ENCODE measurements at regions not wholly inside any gene's neighbourhood (a gene's known extent, or its start where the extent isn't known, plus 50 kb on each side); places are given as distances from the start of the nearest gene placed in this dataset.

- Histone ChIP-seq H3K4me3 (ENCODE audit: low read length) (no peak overlapping the region), H3K27me3 (ENCODE audit: insufficient read depth, low read length) (no peaks in the 10 kb centered on the region), H3K4me1 (ENCODE audit: insufficient read depth, low read length) (peaks cover 7% of the 10 kb centered on the region), H2AFZ (ENCODE audit: low read depth, low read length) (no peak overlapping the region), H3K36me3 (ENCODE audit: insufficient read depth, low read length) (no peaks in the 10 kb centered on the region), H3K9me3 (ENCODE audit: low read length) (no peaks in the 10 kb centered on the region)
Measured at GRCh38 chr2:41832218-41832617, 215.6 kb upstream of the PKDCC start.

GRCh38 chr2:41835401-41835800 lies 212.4 kb upstream of the PKDCC start:
- Histone ChIP-seq H3K9me3 (ENCODE audit: low read length) (no peaks in the 10 kb centered on the region), H3K36me3 (ENCODE audit: insufficient read depth, low read length) (no peaks in the 10 kb centered on the region), H3K4me3 (ENCODE audit: low read length) (no peak overlapping the region), H3K27me3 (ENCODE audit: insufficient read depth, low read length) (no peaks in the 10 kb centered on the region), H2AFZ (ENCODE audit: low read depth, low read length) (no peak overlapping the region), H3K4me1 (ENCODE audit: insufficient read depth, low read length) (peaks cover 5% of the 10 kb centered on the region)

- Histone ChIP-seq H3K4me3 (ENCODE audit: low read length) (no peak overlapping the region), H2AFZ (ENCODE audit: low read depth, low read length) (no peak overlapping the region), H3K36me3 (ENCODE audit: insufficient read depth, low read length) (no peaks in the 10 kb centered on the region), H3K27me3 (ENCODE audit: insufficient read depth, low read length) (no peaks in the 10 kb centered on the region), H3K4me1 (ENCODE audit: insufficient read depth, low read length) (peaks cover 12% of the 10 kb centered on the region), H3K9me3 (ENCODE audit: low read length) (no peaks in the 10 kb centered on the region)
Measured at GRCh38 chr2:41836948-41837347, 210.9 kb upstream of the PKDCC start.

GRCh38 chr2:41837610-41838009 lies 210.2 kb upstream of the PKDCC start:
- H3K4me1 ChIP-seq (ENCODE audit: insufficient read depth, low read length): peaks cover 13% of the 10 kb centered on the region
- H3K9me3 ChIP-seq (ENCODE audit: low read length): no peaks in the 10 kb centered on the region
- no peaks in the 10 kb centered on the region for H3K36me3 ChIP-seq (ENCODE audit: insufficient read depth, low read length)
- no peaks in the 10 kb centered on the region for H3K27me3 ChIP-seq (ENCODE audit: insufficient read depth, low read length)
- no peak overlapping the region for H2AFZ ChIP-seq (ENCODE audit: low read depth, low read length)
- H3K4me3 ChIP-seq (ENCODE audit: low read length): no peak overlapping the region

- Histone ChIP-seq H3K4me1 (ENCODE audit: insufficient read depth, low read length) (peaks cover 7% of the 10 kb centered on the region), H3K4me3 (ENCODE audit: low read length) (peak overlapping the region; percentile 85), H2AFZ (ENCODE audit: low read depth, low read length) (peak overlapping the region; percentile 92), H3K27me3 (ENCODE audit: insufficient read depth, low read length) (no peaks in the 10 kb centered on the region), H3K36me3 (ENCODE audit: insufficient read depth, low read length) (no peaks in the 10 kb centered on the region), H3K9me3 (ENCODE audit: low read length) (no peaks in the 10 kb centered on the region)
Measured at GRCh38 chr2:41840702-41841551, 206.9 kb upstream of the PKDCC start.

- Histone ChIP-seq H3K27me3 (ENCODE audit: insufficient read depth, low read length) (no peaks in the 10 kb centered on the region), H3K4me1 (ENCODE audit: insufficient read depth, low read length) (peaks cover under 1% of the 10 kb centered on the region), H3K4me3 (ENCODE audit: low read length) (no peak overlapping the region), H3K9me3 (ENCODE audit: low read length) (no peaks in the 10 kb centered on the region), H2AFZ (ENCODE audit: low read depth, low read length) (no peak overlapping the region), H3K36me3 (ENCODE audit: insufficient read depth, low read length) (no peaks in the 10 kb centered on the region)
Measured at GRCh38 chr2:41846962-41847361, 200.9 kb upstream of the PKDCC start.

GRCh38 chr2:41847744-41848441 lies 199.9 kb upstream of the PKDCC start:
- H3K4me1 ChIP-seq (ENCODE audit: insufficient read depth, low read length): no peaks in the 10 kb centered on the region
- no peaks in the 10 kb centered on the region for H3K9me3 ChIP-seq (ENCODE audit: low read length)
- H3K27me3 ChIP-seq (ENCODE audit: insufficient read depth, low read length): no peaks in the 10 kb centered on the region
- H2AFZ ChIP-seq (ENCODE audit: low read depth, low read length): no peak overlapping the region
- no peak overlapping the region for H3K4me3 ChIP-seq (ENCODE audit: low read length)
- no peaks in the 10 kb centered on the region for H3K36me3 ChIP-seq (ENCODE audit: insufficient read depth, low read length)

- Histone ChIP-seq H3K36me3 (ENCODE audit: insufficient read depth, low read length) (no peaks in the 10 kb centered on the region), H3K4me1 (ENCODE audit: insufficient read depth, low read length) (no peaks in the 10 kb centered on the region), H3K9me3 (ENCODE audit: low read length) (no peaks in the 10 kb centered on the region)
Measured at GRCh38 chr2:41851554-41851953, 196.3 kb upstream of the PKDCC start.

GRCh38 chr2:41853427-41854191 lies 194.2 kb upstream of the PKDCC start:
- Histone ChIP-seq H3K27me3 (ENCODE audit: insufficient read depth, low read length) (peaks cover 6% of the 10 kb centered on the region), H3K9me3 (ENCODE audit: low read length) (no peaks in the 10 kb centered on the region), H3K4me3 (ENCODE audit: low read length) (no peak overlapping the region), H3K36me3 (ENCODE audit: insufficient read depth, low read length) (no peaks in the 10 kb centered on the region), H3K4me1 (ENCODE audit: insufficient read depth, low read length) (no peaks in the 10 kb centered on the region), H2AFZ (ENCODE audit: low read depth, low read length) (no peak overlapping the region)

More at GRCh38 chr2:41851554-41851953, 196.3 kb upstream of the PKDCC start:
- Histone ChIP-seq H3K27me3 (ENCODE audit: insufficient read depth, low read length) (peaks cover 4% of the 10 kb centered on the region), H3K4me3 (ENCODE audit: low read length) (no peak overlapping the region), H2AFZ (ENCODE audit: low read depth, low read length) (no peak overlapping the region)

GRCh38 chr2:41854227-41854626 lies 193.6 kb upstream of the PKDCC start:
- H3K4me1 ChIP-seq (ENCODE audit: insufficient read depth, low read length): no peaks in the 10 kb centered on the region
- no peak overlapping the region for H2AFZ ChIP-seq (ENCODE audit: low read depth, low read length)
- no peaks in the 10 kb centered on the region for H3K9me3 ChIP-seq (ENCODE audit: low read length)
- H3K4me3 ChIP-seq (ENCODE audit: low read length): no peak overlapping the region
- H3K36me3 ChIP-seq (ENCODE audit: insufficient read depth, low read length): no peaks in the 10 kb centered on the region
- H3K27me3 ChIP-seq (ENCODE audit: insufficient read depth, low read length): peaks cover 6% of the 10 kb centered on the region

GRCh38 chr2:41856946-41857345 lies 190.9 kb upstream of the PKDCC start:
- H3K4me1 ChIP-seq (ENCODE audit: insufficient read depth, low read length): no peaks in the 10 kb centered on the region
- H3K27me3 ChIP-seq (ENCODE audit: insufficient read depth, low read length): peaks cover 6% of the 10 kb centered on the region
- H2AFZ ChIP-seq (ENCODE audit: low read depth, low read length): no peak overlapping the region
- no peaks in the 10 kb centered on the region for H3K9me3 ChIP-seq (ENCODE audit: low read length)
- no peak overlapping the region for H3K4me3 ChIP-seq (ENCODE audit: low read length)
- no peaks in the 10 kb centered on the region for H3K36me3 ChIP-seq (ENCODE audit: insufficient read depth, low read length)

- peaks cover 6% of the 10 kb centered on the region for H3K27me3 ChIP-seq (ENCODE audit: insufficient read depth, low read length)
- no peaks in the 10 kb centered on the region for H3K9me3 ChIP-seq (ENCODE audit: low read length)
- H3K4me1 ChIP-seq (ENCODE audit: insufficient read depth, low read length): no peaks in the 10 kb centered on the region
- no peak overlapping the region for H3K4me3 ChIP-seq (ENCODE audit: low read length)
- no peak overlapping the region for H2AFZ ChIP-seq (ENCODE audit: low read depth, low read length)
- no peaks in the 10 kb centered on the region for H3K36me3 ChIP-seq (ENCODE audit: insufficient read depth, low read length)
Measured at GRCh38 chr2:41859615-41860514, 188.0 kb upstream of the PKDCC start.
